ENCODE measurements at regions not wholly inside any gene's neighbourhood (a gene's known extent, or its start where the extent isn't known, plus 50 kb on each side); places are given as distances from the start of the nearest gene placed in this dataset.

DNA sequence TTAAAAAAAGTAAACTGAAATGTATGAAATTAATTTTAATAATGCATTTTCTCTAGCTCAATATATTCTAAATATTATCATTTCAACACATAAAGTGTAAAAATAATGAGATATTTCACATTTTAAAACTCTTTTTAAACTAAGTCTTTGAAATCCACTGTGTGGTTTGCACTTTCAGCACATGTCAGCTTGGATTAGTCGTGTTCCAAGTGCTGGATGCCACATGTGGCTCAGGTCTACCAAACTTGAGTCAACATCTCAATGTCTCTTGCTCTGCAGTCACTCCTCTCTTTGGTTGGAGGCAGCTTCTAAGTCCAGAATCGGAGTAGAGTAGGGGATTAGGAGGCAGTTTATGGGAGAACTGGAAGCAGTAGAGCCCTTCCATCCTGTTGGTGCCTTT, 173.7 kb upstream of the ANKRD55 start:
- TF ChIP-seq TAF1 (IDR thresholded peaks at IDR 0.05; ENCODE audit: low read depth) (no peak), SMC3 (conservative IDR thresholded peaks at IDR 0.05; ENCODE audit: poor library complexity) (no peak), EZH2 (IDR thresholded peaks at IDR 0.05; ENCODE audit: borderline replicate concordance, insufficient read depth, low read length, poor library complexity, severe bottlenecking) (no peak), MXI1 (conservative IDR thresholded peaks at IDR 0.05; ENCODE audit: poor library complexity, severe bottlenecking) (no peak), POLR2AphosphoS5 (IDR thresholded peaks at IDR 0.05) (no peak), EP300 (conservative IDR thresholded peaks at IDR 0.05; ENCODE audit: poor library complexity, severe bottlenecking) (no peak), RAD21 (conservative IDR thresholded peaks at IDR 0.05) (no peak)
- TF ChIP-seq, protein P1, sequence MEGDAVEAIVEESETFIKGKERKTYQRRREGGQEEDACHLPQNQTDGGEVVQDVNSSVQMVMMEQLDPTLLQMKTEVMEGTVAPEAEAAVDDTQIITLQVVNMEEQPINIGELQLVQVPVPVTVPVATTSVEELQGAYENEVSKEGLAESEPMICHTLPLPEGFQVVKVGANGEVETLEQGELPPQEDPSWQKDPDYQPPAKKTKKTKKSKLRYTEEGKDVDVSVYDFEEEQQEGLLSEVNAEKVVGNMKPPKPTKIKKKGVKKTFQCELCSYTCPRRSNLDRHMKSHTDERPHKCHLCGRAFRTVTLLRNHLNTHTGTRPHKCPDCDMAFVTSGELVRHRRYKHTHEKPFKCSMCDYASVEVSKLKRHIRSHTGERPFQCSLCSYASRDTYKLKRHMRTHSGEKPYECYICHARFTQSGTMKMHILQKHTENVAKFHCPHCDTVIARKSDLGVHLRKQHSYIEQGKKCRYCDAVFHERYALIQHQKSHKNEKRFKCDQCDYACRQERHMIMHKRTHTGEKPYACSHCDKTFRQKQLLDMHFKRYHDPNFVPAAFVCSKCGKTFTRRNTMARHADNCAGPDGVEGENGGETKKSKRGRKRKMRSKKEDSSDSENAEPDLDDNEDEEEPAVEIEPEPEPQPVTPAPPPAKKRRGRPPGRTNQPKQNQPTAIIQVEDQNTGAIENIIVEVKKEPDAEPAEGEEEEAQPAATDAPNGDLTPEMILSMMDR (IDR thresholded peaks at IDR 0.05; ENCODE audit: poor library complexity, severe bottlenecking): no peak
- TF ChIP-seq, protein P2, sequence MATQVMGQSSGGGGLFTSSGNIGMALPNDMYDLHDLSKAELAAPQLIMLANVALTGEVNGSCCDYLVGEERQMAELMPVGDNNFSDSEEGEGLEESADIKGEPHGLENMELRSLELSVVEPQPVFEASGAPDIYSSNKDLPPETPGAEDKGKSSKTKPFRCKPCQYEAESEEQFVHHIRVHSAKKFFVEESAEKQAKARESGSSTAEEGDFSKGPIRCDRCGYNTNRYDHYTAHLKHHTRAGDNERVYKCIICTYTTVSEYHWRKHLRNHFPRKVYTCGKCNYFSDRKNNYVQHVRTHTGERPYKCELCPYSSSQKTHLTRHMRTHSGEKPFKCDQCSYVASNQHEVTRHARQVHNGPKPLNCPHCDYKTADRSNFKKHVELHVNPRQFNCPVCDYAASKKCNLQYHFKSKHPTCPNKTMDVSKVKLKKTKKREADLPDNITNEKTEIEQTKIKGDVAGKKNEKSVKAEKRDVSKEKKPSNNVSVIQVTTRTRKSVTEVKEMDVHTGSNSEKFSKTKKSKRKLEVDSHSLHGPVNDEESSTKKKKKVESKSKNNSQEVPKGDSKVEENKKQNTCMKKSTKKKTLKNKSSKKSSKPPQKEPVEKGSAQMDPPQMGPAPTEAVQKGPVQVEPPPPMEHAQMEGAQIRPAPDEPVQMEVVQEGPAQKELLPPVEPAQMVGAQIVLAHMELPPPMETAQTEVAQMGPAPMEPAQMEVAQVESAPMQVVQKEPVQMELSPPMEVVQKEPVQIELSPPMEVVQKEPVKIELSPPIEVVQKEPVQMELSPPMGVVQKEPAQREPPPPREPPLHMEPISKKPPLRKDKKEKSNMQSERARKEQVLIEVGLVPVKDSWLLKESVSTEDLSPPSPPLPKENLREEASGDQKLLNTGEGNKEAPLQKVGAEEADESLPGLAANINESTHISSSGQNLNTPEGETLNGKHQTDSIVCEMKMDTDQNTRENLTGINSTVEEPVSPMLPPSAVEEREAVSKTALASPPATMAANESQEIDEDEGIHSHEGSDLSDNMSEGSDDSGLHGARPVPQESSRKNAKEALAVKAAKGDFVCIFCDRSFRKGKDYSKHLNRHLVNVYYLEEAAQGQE (IDR thresholded peaks at IDR 0.05; ENCODE audit: borderline replicate concordance): no peak
- Histone ChIP-seq H2AFZ (ENCODE audit: low read depth, low read length) (no peak overlapping the region), H3K9me2 (ENCODE audit: insufficient read depth, low read length) (no peaks in the 10 kb centered on the region), H3F3A (ENCODE audit: insufficient read depth, low read length, poor library complexity, severe bottlenecking) (no peaks in the 10 kb centered on the region), H3K79me2 (replicated peaks; ENCODE audit: insufficient read depth, low read length) (no peaks in the 10 kb centered on the region), H3K36me3 (ENCODE audit: insufficient read depth, low read length) (no peaks in the 10 kb centered on the region), H3K27ac (ENCODE audit: low read length) (no peak overlapping the region), H3K27me3 (ENCODE audit: insufficient read depth, low read depth, low read length) (no peaks in the 10 kb centered on the region), H3K9ac (ENCODE audit: low read length) (no peak overlapping the region), H3K4me3 (ENCODE audit: low read length) (no peak overlapping the region), H4K20me1 (ENCODE audit: insufficient read depth) (no peaks in the 10 kb centered on the region), H3K4me2 (ENCODE audit: low read length) (no peak overlapping the region), H3K9me3 (ENCODE audit: low read length) (no peaks in the 10 kb centered on the region)

DNA sequence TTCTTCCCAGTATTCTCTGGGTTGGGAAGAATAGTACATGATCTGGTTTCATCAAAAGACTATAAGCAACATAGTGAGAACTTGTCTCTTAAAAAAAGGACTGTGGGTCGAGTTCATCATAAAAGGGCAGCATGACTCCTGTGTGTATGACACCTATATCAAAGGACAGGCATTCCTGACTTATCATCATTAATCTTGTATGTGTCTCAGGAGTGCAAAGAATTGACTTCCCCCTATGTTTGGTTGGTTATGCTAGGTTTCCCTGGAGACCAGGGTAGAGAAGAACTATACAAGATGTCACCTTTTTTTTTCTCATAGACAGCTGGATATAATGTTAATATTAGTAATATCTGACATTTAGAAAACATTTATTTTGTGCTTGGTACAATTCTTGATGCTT, 173.1 kb upstream of the ANKRD55 start:
- no peak overlapping the region for H2AFZ ChIP-seq (ENCODE audit: low read depth, low read length)
- H3K4me2 ChIP-seq (ENCODE audit: low read length): no peak overlapping the region
- H3K27me3 ChIP-seq (ENCODE audit: insufficient read depth, low read depth, low read length): no peaks in the 10 kb centered on the region
- no peaks in the 10 kb centered on the region for H3K36me3 ChIP-seq (ENCODE audit: insufficient read depth, low read length)
- no peaks in the 10 kb centered on the region for H3K9me3 ChIP-seq (ENCODE audit: low read length)
- H3K79me2 ChIP-seq (replicated peaks; ENCODE audit: insufficient read depth, low read length): no peaks in the 10 kb centered on the region
- no peaks in the 10 kb centered on the region for H3F3A ChIP-seq (ENCODE audit: insufficient read depth, low read length, poor library complexity, severe bottlenecking)
- H4K20me1 ChIP-seq (ENCODE audit: insufficient read depth): no peaks in the 10 kb centered on the region
- H3K4me3 ChIP-seq (ENCODE audit: low read length): no peak overlapping the region
- no peak overlapping the region for H3K27ac ChIP-seq (ENCODE audit: low read length)
- no peak overlapping the region for H3K9ac ChIP-seq (ENCODE audit: low read length)
- no peaks in the 10 kb centered on the region for H3K9me2 ChIP-seq (ENCODE audit: insufficient read depth, low read length)
- TF ChIP-seq MXI1 (conservative IDR thresholded peaks at IDR 0.05; ENCODE audit: poor library complexity, severe bottlenecking) (no peak), EP300 (conservative IDR thresholded peaks at IDR 0.05; ENCODE audit: poor library complexity, severe bottlenecking) (no peak), POLR2AphosphoS5 (IDR thresholded peaks at IDR 0.05) (no peak)
- TF ChIP-seq, protein P1 (IDR thresholded peaks at IDR 0.05; ENCODE audit: poor library complexity, severe bottlenecking): no peak
